ENCODE measurements at regions not wholly inside any gene's neighbourhood (a gene's known extent, or its start where the extent isn't known, plus 50 kb on each side); places are given as distances from the start of the nearest gene placed in this dataset.
"Not testable (repeated sequence)": the region's sequence is repeated elsewhere in the genome, so short reads cannot be mapped to it uniquely, and the experiment has no call there.

DNA sequence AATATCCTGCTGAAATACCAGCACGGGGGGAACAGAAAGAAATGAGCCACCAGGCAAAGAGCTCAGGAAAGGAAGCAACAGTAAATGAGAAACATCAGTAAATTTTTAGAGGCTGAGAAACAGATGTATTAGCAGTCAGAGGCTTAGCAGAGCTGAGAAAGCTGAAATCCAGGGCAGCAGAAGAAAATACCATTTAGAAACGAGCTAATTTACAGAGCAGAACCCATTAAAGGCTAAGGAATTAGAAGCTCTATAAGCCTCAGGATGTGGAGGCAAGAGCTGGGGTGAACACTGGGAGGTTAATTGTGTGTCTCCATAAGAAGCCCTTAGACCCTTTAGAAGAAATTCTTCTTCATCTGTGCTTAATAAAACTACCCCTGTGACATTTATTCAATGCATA lies 178.6 kb upstream of the RGS17 start:
- Histone ChIP-seq H3K27ac (ENCODE audit: low read depth, low read length, poor library complexity, severe bottlenecking) (no peak overlapping the region), H2AFZ (ENCODE audit: low read length) (no peak overlapping the region), H3K4me1 (ENCODE audit: insufficient read depth, low read length, poor library complexity, severe bottlenecking) (no peaks in the 10 kb centered on the region), H3K79me2 (ENCODE audit: insufficient read depth, low read depth, low read length) (no peaks in the 10 kb centered on the region), H3K4me2 (ENCODE audit: low read length) (no peak overlapping the region), H3K36me3 (ENCODE audit: insufficient read depth, low read length) (no peaks in the 10 kb centered on the region), H3K9me3 (ENCODE audit: low read length) (no peaks in the 10 kb centered on the region), H3K9me2 (ENCODE audit: insufficient read depth, low read length) (no peaks in the 10 kb centered on the region), H4K20me1 (ENCODE audit: insufficient read depth, low read length) (no peaks in the 10 kb centered on the region), H3K4me3 (ENCODE audit: low read depth, low read length, poor library complexity, severe bottlenecking) (no peak overlapping the region)
- ChIA-PET POLR2A (no interaction called here), CTCF (ENCODE audit: unreplicated experiment) (no interaction called here)
- no peak for TF ChIP-seq CTCF (conservative IDR thresholded peaks at IDR 0.05; ENCODE audit: low read length)
- TF ChIP-seq EZH2phosphoT487 (IDR thresholded peaks at IDR 0.05; ENCODE audit: borderline replicate concordance, low read depth, low read length): no peak
- BruUV-seq (replicated peaks): no TSS peak
- intact Hi-C loops (cut with micrococcal nuclease; ENCODE audit: unreplicated experiment): loop anchor here (5.0 kb wide), 2 partner anchors 77 to 277 kb away; no protein-coding TSS in a partner anchor
- no peak for DNase-seq (ENCODE audit: low spot score)

GRCh38 chr6:153302133-153302532 lies 171.1 kb upstream of the RGS17 start:
- ChIA-PET CTCF (ENCODE audit: unreplicated experiment) (no interaction called here), POLR2A (interaction anchor here (0.5 kb wide), 1 partner anchor 360 kb away, joined by 3 read pairs; no protein-coding TSS in a partner anchor)
- TF ChIP-seq EZH2phosphoT487 (IDR thresholded peaks at IDR 0.05; ENCODE audit: borderline replicate concordance, low read depth, low read length) (no peak), CTCF (conservative IDR thresholded peaks at IDR 0.05; ENCODE audit: low read length) (no peak)
- Histone ChIP-seq H3K4me1 (ENCODE audit: insufficient read depth, low read length, poor library complexity, severe bottlenecking) (no peaks in the 10 kb centered on the region), H3K9me2 (ENCODE audit: insufficient read depth, low read length) (no peaks in the 10 kb centered on the region), H4K20me1 (ENCODE audit: insufficient read depth, low read length) (no peaks in the 10 kb centered on the region), H2AFZ (ENCODE audit: low read length) (no peak overlapping the region), H3K27ac (ENCODE audit: low read depth, low read length, poor library complexity, severe bottlenecking) (no peak overlapping the region), H3K9me3 (ENCODE audit: low read length) (no peaks in the 10 kb centered on the region), H3K4me2 (ENCODE audit: low read length) (no peak overlapping the region), H3K36me3 (ENCODE audit: insufficient read depth, low read length) (no peaks in the 10 kb centered on the region), H3K79me2 (ENCODE audit: insufficient read depth, low read depth, low read length) (no peaks in the 10 kb centered on the region), H3K4me3 (ENCODE audit: low read depth, low read length, poor library complexity, severe bottlenecking) (no peak overlapping the region)
- intact Hi-C loops (cut with micrococcal nuclease; ENCODE audit: unreplicated experiment): no loop called here
- no peak for DNase-seq (ENCODE audit: low spot score)
- no TSS peak for BruUV-seq (replicated peaks)

DNA sequence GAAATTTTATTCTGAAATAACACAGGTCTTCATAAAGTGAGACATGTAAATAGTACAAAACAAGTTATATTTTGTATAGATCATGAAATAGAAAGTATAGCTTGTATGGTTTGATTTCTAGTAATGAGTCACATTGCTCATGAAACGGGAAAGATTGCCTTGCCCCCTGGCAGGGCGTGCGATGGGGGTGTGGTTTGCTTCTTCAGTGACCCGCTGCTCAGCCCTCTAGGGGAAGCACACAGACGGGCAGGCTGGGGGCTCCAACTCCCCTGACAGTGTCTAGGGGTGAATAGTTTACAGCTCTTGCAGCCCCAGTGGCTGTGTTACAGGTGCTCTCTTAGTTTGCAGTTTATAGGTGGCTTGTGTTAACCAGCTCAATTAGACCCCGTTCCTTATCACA lies 170.5 kb upstream of the RGS17 start:
- POLR2A ChIA-PET: interaction anchor here (0.5 kb wide), 1 partner anchor 359 kb away, joined by 3 read pairs; no protein-coding TSS in a partner anchor
- no peaks in the 10 kb centered on the region for H3K9me3 ChIP-seq (ENCODE audit: low read length)
- H3K4me2 ChIP-seq (ENCODE audit: low read length): no peak overlapping the region
- CTCF ChIA-PET (ENCODE audit: unreplicated experiment): no interaction called here
- intact Hi-C loops (cut with micrococcal nuclease; ENCODE audit: unreplicated experiment): no loop called here
- BruUV-seq (replicated peaks): no TSS peak
- no peaks in the 10 kb centered on the region for H3K36me3 ChIP-seq (ENCODE audit: insufficient read depth, low read length)
- no peaks in the 10 kb centered on the region for H3K9me2 ChIP-seq (ENCODE audit: insufficient read depth, low read length)
- no peak overlapping the region for H3K4me3 ChIP-seq (ENCODE audit: low read depth, low read length, poor library complexity, severe bottlenecking)
- H3K27ac ChIP-seq (ENCODE audit: low read depth, low read length, poor library complexity, severe bottlenecking): no peak overlapping the region
- no peak for TF ChIP-seq EZH2phosphoT487 (IDR thresholded peaks at IDR 0.05; ENCODE audit: borderline replicate concordance, low read depth, low read length)
- TF ChIP-seq CTCF (conservative IDR thresholded peaks at IDR 0.05; ENCODE audit: low read length): no peak
- no peaks in the 10 kb centered on the region for H3K4me1 ChIP-seq (ENCODE audit: insufficient read depth, low read length, poor library complexity, severe bottlenecking)
- DNase-seq (ENCODE audit: low spot score): no peak
- H3K79me2 ChIP-seq (ENCODE audit: insufficient read depth, low read depth, low read length): no peaks in the 10 kb centered on the region
- H2AFZ ChIP-seq (ENCODE audit: low read length): no peak overlapping the region
- no peaks in the 10 kb centered on the region for H4K20me1 ChIP-seq (ENCODE audit: insufficient read depth, low read length)

DNA sequence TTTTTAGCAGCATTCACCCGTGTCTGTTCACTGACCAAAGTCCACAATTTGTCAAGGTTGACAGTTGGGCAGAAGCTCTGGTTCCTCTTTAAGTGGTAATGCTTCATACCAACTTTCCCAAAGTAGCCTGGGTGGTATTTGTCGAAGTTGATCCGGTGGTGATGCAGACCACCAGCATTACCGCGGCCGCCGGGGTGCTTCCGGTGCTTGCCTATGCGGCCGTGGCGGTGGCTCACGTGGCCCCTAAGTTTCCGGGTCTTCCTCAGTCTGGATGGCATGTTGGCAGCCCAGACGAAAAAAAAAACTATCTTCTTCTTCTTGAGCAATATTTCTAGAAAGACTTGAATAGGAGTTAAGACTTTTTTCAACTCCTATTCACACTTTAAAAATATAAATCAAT lies 151.4 kb upstream of the RGS17 start:
- H3K4me3 ChIP-seq (ENCODE audit: low read depth, low read length, poor library complexity, severe bottlenecking); CTCF ChIA-PET (ENCODE audit: unreplicated experiment); H2AFZ ChIP-seq (ENCODE audit: low read length); POLR2A ChIA-PET; H3K4me1 ChIP-seq (ENCODE audit: insufficient read depth, low read length, poor library complexity, severe bottlenecking); H3K9me3 ChIP-seq (ENCODE audit: low read length); intact Hi-C loops (cut with micrococcal nuclease; ENCODE audit: unreplicated experiment); H3K36me3 ChIP-seq (ENCODE audit: insufficient read depth, low read length); DNase-seq (ENCODE audit: low spot score); H3K79me2 ChIP-seq (ENCODE audit: insufficient read depth, low read depth, low read length); H3K27ac ChIP-seq (ENCODE audit: low read depth, low read length, poor library complexity, severe bottlenecking); H3K4me2 ChIP-seq (ENCODE audit: low read length); H4K20me1 ChIP-seq (ENCODE audit: insufficient read depth, low read length); H3K9me2 ChIP-seq (ENCODE audit: insufficient read depth, low read length): not testable (repeated sequence)
- BruUV-seq (replicated peaks): TSS peak; percentile 85
